ENCODE measurements at regions not wholly inside any gene's neighbourhood (a gene's known extent, or its start where the extent isn't known, plus 50 kb on each side); places are given as distances from the start of the nearest gene placed in this dataset.

GRCh38 chr13:80988391-80989151 lies 647.6 kb upstream of the SPRY2 start:
- DNase-seq (ENCODE audit: low read depth in 1 of 2, low spot score in 1 of 2): no peak
- no peak for TF ChIP-seq JUND (IDR thresholded peaks at IDR 0.05; ENCODE audit: low read depth)
- in situ Hi-C loops (cut with HindIII; ENCODE audit: low pct_unique_long_range_greater_than_20kb, low sequenced_read_pairs): no loop called here

- DNase-seq (ENCODE audit: low read depth in 1 of 2, low spot score in 1 of 2): peak; percentile 10 to 73
- no peak for TF ChIP-seq JUND (IDR thresholded peaks at IDR 0.05; ENCODE audit: low read depth)
- in situ Hi-C loops (cut with HindIII; ENCODE audit: low pct_unique_long_range_greater_than_20kb, low sequenced_read_pairs): no loop called here
Measured at GRCh38 chr13:80979035-80979641, 638.2 kb upstream of the SPRY2 start.

GRCh38 chr13:80977168-80977567 lies 636.2 kb upstream of the SPRY2 start:
- in situ Hi-C loops (cut with HindIII; ENCODE audit: low pct_unique_long_range_greater_than_20kb, low sequenced_read_pairs): no loop called here
- DNase-seq (ENCODE audit: low read depth in 1 of 2, low spot score in 1 of 2): no peak
- TF ChIP-seq JUND (IDR thresholded peaks at IDR 0.05; ENCODE audit: low read depth): no peak

GRCh38 chr13:80975903-80976302 lies 635.0 kb upstream of the SPRY2 start:
- no peak for DNase-seq (ENCODE audit: low read depth in 1 of 2, low spot score in 1 of 2)
- TF ChIP-seq JUND (IDR thresholded peaks at IDR 0.05; ENCODE audit: low read depth): no peak

GRCh38 chr13:80973721-80974120 lies 632.8 kb upstream of the SPRY2 start:
- DNase-seq (ENCODE audit: low read depth in 1 of 2, low spot score in 1 of 2): no peak
- in situ Hi-C loops (cut with HindIII; ENCODE audit: low pct_unique_long_range_greater_than_20kb, low sequenced_read_pairs): no loop called here
- no peak for TF ChIP-seq JUND (IDR thresholded peaks at IDR 0.05; ENCODE audit: low read depth)

More at GRCh38 chr13:80975903-80976302, 635.0 kb upstream of the SPRY2 start:
- in situ Hi-C loops (cut with HindIII; ENCODE audit: low pct_unique_long_range_greater_than_20kb, low sequenced_read_pairs): no loop called here

- no peak for TF ChIP-seq JUND (IDR thresholded peaks at IDR 0.05; ENCODE audit: low read depth)
- in situ Hi-C loops (cut with HindIII; ENCODE audit: low pct_unique_long_range_greater_than_20kb, low sequenced_read_pairs): no loop called here
- DNase-seq (ENCODE audit: low read depth in 1 of 2, low spot score in 1 of 2): no peak
Measured at GRCh38 chr13:80972857-80973478, 632.0 kb upstream of the SPRY2 start.

- in situ Hi-C loops (cut with HindIII; ENCODE audit: low pct_unique_long_range_greater_than_20kb, low sequenced_read_pairs): no loop called here
- DNase-seq (ENCODE audit: low read depth in 1 of 2, low spot score in 1 of 2): no peak
- no peak for TF ChIP-seq JUND (IDR thresholded peaks at IDR 0.05; ENCODE audit: low read depth)
Measured at GRCh38 chr13:80965097-80965496, 624.2 kb upstream of the SPRY2 start.

- DNase-seq (ENCODE audit: low read depth in 1 of 2, low spot score in 1 of 2): no peak
- in situ Hi-C loops (cut with HindIII; ENCODE audit: low pct_unique_long_range_greater_than_20kb, low sequenced_read_pairs): no loop called here
- no peak for TF ChIP-seq JUND (IDR thresholded peaks at IDR 0.05; ENCODE audit: low read depth)
Measured at GRCh38 chr13:80962855-80963254, 621.9 kb upstream of the SPRY2 start.

- DNase-seq (ENCODE audit: low read depth in 1 of 2, low spot score in 1 of 2): no peak
- in situ Hi-C loops (cut with HindIII; ENCODE audit: low pct_unique_long_range_greater_than_20kb, low sequenced_read_pairs): no loop called here
- TF ChIP-seq JUND (IDR thresholded peaks at IDR 0.05; ENCODE audit: low read depth): no peak
Measured at GRCh38 chr13:80962173-80962572, 621.2 kb upstream of the SPRY2 start.

GRCh38 chr13:80957019-80957655 lies 616.2 kb upstream of the SPRY2 start:
- TF ChIP-seq JUND (IDR thresholded peaks at IDR 0.05; ENCODE audit: low read depth): no peak
- no peak for DNase-seq (ENCODE audit: low read depth in 1 of 2, low spot score in 1 of 2)
- in situ Hi-C loops (cut with HindIII; ENCODE audit: low pct_unique_long_range_greater_than_20kb, low sequenced_read_pairs): no loop called here

- in situ Hi-C loops (cut with HindIII; ENCODE audit: low pct_unique_long_range_greater_than_20kb, low sequenced_read_pairs): no loop called here
- no peak for TF ChIP-seq JUND (IDR thresholded peaks at IDR 0.05; ENCODE audit: low read depth)
- no peak for DNase-seq (ENCODE audit: low read depth in 1 of 2, low spot score in 1 of 2)
Measured at GRCh38 chr13:80955501-80955900, 614.6 kb upstream of the SPRY2 start.

GRCh38 chr13:80952158-80952557 lies 611.2 kb upstream of the SPRY2 start:
- DNase-seq (ENCODE audit: low read depth in 1 of 2, low spot score in 1 of 2): no peak
- TF ChIP-seq JUND (IDR thresholded peaks at IDR 0.05; ENCODE audit: low read depth): no peak
- in situ Hi-C loops (cut with HindIII; ENCODE audit: low pct_unique_long_range_greater_than_20kb, low sequenced_read_pairs): no loop called here

Measured in T47D (cell line).